ENCODE measurements at regions not wholly inside any gene's neighbourhood (a gene's known extent, or its start where the extent isn't known, plus 50 kb on each side); places are given as distances from the start of the nearest gene placed in this dataset.

DNA sequence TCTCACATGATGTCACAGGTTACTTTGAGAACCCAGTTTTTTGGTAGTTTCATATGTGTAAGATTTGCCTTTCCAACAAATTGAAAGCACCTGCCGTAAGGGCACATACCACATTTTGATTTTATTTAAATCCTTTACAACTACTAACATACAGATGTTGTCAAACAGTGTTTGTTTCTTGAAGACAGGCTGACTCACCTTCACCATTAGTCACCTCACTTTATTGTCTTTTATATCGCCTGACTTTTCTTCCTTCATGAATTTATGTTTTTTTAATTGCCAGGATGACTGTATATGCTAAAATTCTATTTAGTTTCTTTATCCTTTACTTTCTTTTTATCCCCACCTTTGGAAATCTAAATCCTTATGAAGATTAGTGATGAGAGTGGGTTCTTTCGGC, 886.7 kb downstream of the SUCLG1 start:
- no peak for TF ChIP-seq CTCF (IDR thresholded peaks at IDR 0.05; ENCODE audit: control insufficient read depth, insufficient read depth, low read depth, low read length, missing control alignments)
- no peak for DNase-seq (ENCODE audit: low read depth)
- H3K4me3 ChIP-seq (ENCODE audit: control insufficient read depth, low read depth, low read length) = no peak overlapping the region

DNA sequence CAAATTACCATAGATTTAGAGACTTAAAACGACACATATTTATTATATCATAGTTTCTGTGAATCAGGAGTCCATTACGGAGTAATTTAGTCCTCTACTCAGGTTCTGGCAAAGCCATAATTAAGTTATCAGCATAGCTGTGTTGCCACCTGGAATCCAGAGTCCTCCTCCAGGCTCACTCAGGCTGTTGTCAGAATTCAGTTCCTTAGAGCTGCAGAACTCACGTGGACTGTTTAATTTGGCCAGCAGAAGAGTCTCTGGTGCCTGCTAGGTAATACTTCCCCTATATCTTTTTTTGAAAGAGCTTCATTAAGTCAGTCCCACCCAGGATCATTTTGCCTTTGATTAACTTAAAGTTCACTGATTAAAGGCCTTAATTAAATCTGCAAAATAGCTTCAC, 891.5 kb downstream of the SUCLG1 start:
- no peak for DNase-seq (ENCODE audit: low read depth)
- no peak for TF ChIP-seq CTCF (IDR thresholded peaks at IDR 0.05; ENCODE audit: control insufficient read depth, insufficient read depth, low read depth, low read length, missing control alignments)
- H3K4me3 ChIP-seq (ENCODE audit: control insufficient read depth, low read depth, low read length) = no peak overlapping the region

GRCh38 chr2:83565626-83566025, 893.5 kb downstream of the SUCLG1 start:
- no peak for TF ChIP-seq CTCF (IDR thresholded peaks at IDR 0.05; ENCODE audit: control insufficient read depth, insufficient read depth, low read depth, low read length, missing control alignments)
- DNase-seq (ENCODE audit: low read depth) = no peak

DNA sequence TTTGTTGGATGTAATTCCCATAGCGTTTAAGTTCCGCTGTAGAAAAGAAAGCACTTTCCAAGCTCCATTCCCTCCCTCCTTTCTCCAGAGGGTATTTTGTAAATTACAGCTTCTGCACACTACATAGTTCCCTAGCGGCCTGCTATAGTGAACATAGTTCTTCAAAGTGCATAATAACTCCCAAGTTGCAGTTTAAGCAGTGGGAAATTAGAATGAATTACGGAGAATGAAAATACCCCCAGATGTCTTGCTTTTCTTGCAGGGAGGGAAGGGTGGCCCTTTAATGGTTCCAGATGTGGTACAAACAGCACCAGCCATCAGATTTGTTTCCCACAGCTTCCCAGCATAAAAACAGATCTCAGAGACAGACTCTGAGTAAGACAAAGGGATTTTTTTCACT, 893.9 kb downstream of the SUCLG1 start:
- no peak overlapping the region for H3K4me3 ChIP-seq (ENCODE audit: control insufficient read depth, low read depth, low read length)
- no peak for DNase-seq (ENCODE audit: low read depth)
- no peak for TF ChIP-seq CTCF (IDR thresholded peaks at IDR 0.05; ENCODE audit: control insufficient read depth, insufficient read depth, low read depth, low read length, missing control alignments)

More at GRCh38 chr2:83565626-83566025, 893.5 kb downstream of the SUCLG1 start:
- H3K4me3 ChIP-seq (ENCODE audit: control insufficient read depth, low read depth, low read length) = no peak overlapping the region

- H3K4me3 ChIP-seq (ENCODE audit: control insufficient read depth, low read depth, low read length) = no peak overlapping the region
- TF ChIP-seq CTCF (IDR thresholded peaks at IDR 0.05; ENCODE audit: control insufficient read depth, insufficient read depth, low read depth, low read length, missing control alignments) = no peak
- no peak for DNase-seq (ENCODE audit: low read depth)
These were observed 897.5 kb downstream of the SUCLG1 start for GRCh38 chr2:83561592-83561991.

GRCh38 chr2:83536556-83536955, 922.5 kb downstream of the SUCLG1 start:
- no peak for DNase-seq (ENCODE audit: low read depth)
- H3K4me3 ChIP-seq (ENCODE audit: control insufficient read depth, low read depth, low read length) = no peak overlapping the region
- TF ChIP-seq CTCF (IDR thresholded peaks at IDR 0.05; ENCODE audit: control insufficient read depth, insufficient read depth, low read depth, low read length, missing control alignments) = no peak

GRCh38 chr2:83534416-83534815, 924.7 kb downstream of the SUCLG1 start:
- no peak for TF ChIP-seq CTCF (IDR thresholded peaks at IDR 0.05; ENCODE audit: control insufficient read depth, insufficient read depth, low read depth, low read length, missing control alignments)
- DNase-seq (ENCODE audit: low read depth) = no peak
- H3K4me3 ChIP-seq (ENCODE audit: control insufficient read depth, low read depth, low read length) = no peak overlapping the region
